Spinal cord (tissue), 9 donors: ENCODE measurements at regions not wholly inside any gene's neighbourhood (a gene's known extent, or its start where the extent isn't known, plus 50 kb on each side); places are given as distances from the start of the nearest gene placed in this dataset.

Experiments used
- DNase-seq, 6 donors: peaks; one replicate each; pipeline versions ENCODE4 v3.0.0 to v3.0.0-alpha.2; 2013 to 2015; ENCODE audit warnings: low spot score in 6 of 6, low read depth in 4 of 6
- H3K27ac ChIP-seq: one replicate; pipeline ENCODE4 v1.5.1; 2013; ENCODE audit warnings: low read depth, low read length, control low read depth
- H3K27me3 ChIP-seq: one replicate; pipeline ENCODE4 v1.6.1; 2013; ENCODE audit warnings: low read length; ENCODE audit not compliant: control insufficient read depth, insufficient read depth
- H3K36me3 ChIP-seq: one replicate; pipeline ENCODE4 v1.6.1; 2013; ENCODE audit warnings: low read length; ENCODE audit not compliant: control insufficient read depth, insufficient read depth
- H3K4me1 ChIP-seq: one replicate; pipeline ENCODE4 v1.6.1; 2013; ENCODE audit warnings: low read length; ENCODE audit not compliant: control insufficient read depth, insufficient read depth
- H3K4me3 ChIP-seq: one replicate; pipeline ENCODE4 v1.5.1; 2013; ENCODE audit warnings: low read depth, low read length, control low read depth
- H3K9me3 ChIP-seq: one replicate; pipeline ENCODE4 v1.6.1; 2013; ENCODE audit warnings: low read length; ENCODE audit not compliant: control insufficient read depth, insufficient read depth
- WGBS: methylation state at CpG from one replicate; pipeline ENCODE4 v1.1.5; 2013; ENCODE audit warnings: missing lambda C conversion rate; ENCODE audit not compliant: insufficient coverage; 5-methylcytosine and 5-hydroxymethylcytosine counted together
- donor health status: healthy.

- no peak for DNase-seq
- Histone ChIP-seq H3K9me3 (no peaks in the 10 kb centered on the region), H3K4me3 (no peak overlapping the region), H3K27me3 (no peaks in the 10 kb centered on the region), H3K4me1 (peaks cover 3% of the 10 kb centered on the region), H3K36me3 (no peaks in the 10 kb centered on the region), H3K27ac (no peak overlapping the region)
- 82% methylated on average over 9 of the region's 12 CpGs for WGBS
These were observed 111.8 kb downstream of the SNX19 start for GRCh38 chr11:130804306-130805076.

- DNase-seq: peak in 1 of 6 donors; percentile 63
- H3K27ac ChIP-seq: no peak overlapping the region
- no peaks in the 10 kb centered on the region for H3K36me3 ChIP-seq
- H3K4me1 ChIP-seq: peaks cover 3% of the 10 kb centered on the region
- no peaks in the 10 kb centered on the region for H3K27me3 ChIP-seq
- H3K9me3 ChIP-seq: no peaks in the 10 kb centered on the region
- 69% methylated on average over 2 of the region's 3 CpGs for WGBS
- H3K4me3 ChIP-seq: no peak overlapping the region
These were observed 109.5 kb downstream of the SNX19 start for GRCh38 chr11:130806746-130807145.

- Histone ChIP-seq H3K27me3 (no peaks in the 10 kb centered on the region), H3K9me3 (no peaks in the 10 kb centered on the region), H3K4me1 (peaks cover 3% of the 10 kb centered on the region), H3K27ac (no peak overlapping the region), H3K4me3 (no peak overlapping the region), H3K36me3 (no peaks in the 10 kb centered on the region)
- no peak for DNase-seq
- 83% methylated on average over 1 of the region's 1 CpG for WGBS
These were observed 107.7 kb downstream of the SNX19 start for GRCh38 chr11:130808541-130808940.

GRCh38 chr11:130813196-130813595 is 103.1 kb downstream of the SNX19 start:
- Histone ChIP-seq H3K27ac (no peak overlapping the region), H3K36me3 (no peaks in the 10 kb centered on the region), H3K4me3 (no peak overlapping the region), H3K4me1 (peaks cover 5% of the 10 kb centered on the region), H3K27me3 (no peaks in the 10 kb centered on the region), H3K9me3 (no peaks in the 10 kb centered on the region)
- no peak for DNase-seq
- whole genome bisulfite sequencing: 96% methylated on average over 3 of the region's 8 CpGs

- 79% methylated on average over 3 of the region's 3 CpGs for WGBS
- H3K36me3 ChIP-seq: no peaks in the 10 kb centered on the region
- no peak for DNase-seq
These were observed 102.6 kb downstream of the SNX19 start for GRCh38 chr11:130813638-130814037.

GRCh38 chr11:130814440-130815096 is 101.7 kb downstream of the SNX19 start:
- Histone ChIP-seq H3K4me3 (no peak overlapping the region), H3K27me3 (no peaks in the 10 kb centered on the region), H3K4me1 (peaks cover 5% of the 10 kb centered on the region), H3K36me3 (no peaks in the 10 kb centered on the region), H3K27ac (no peak overlapping the region), H3K9me3 (no peaks in the 10 kb centered on the region)
- WGBS: 82% methylated on average over 3 of the region's 4 CpGs
- DNase-seq: no peak

More at GRCh38 chr11:130813638-130814037, 102.6 kb downstream of the SNX19 start:
- H3K9me3 ChIP-seq: no peaks in the 10 kb centered on the region
- H3K4me1 ChIP-seq: peaks cover 5% of the 10 kb centered on the region
- no peak overlapping the region for H3K4me3 ChIP-seq
- no peaks in the 10 kb centered on the region for H3K27me3 ChIP-seq
- H3K27ac ChIP-seq: no peak overlapping the region

GRCh38 chr11:130815097-130815802 is 101.0 kb downstream of the SNX19 start:
- DNase-seq: no peak
- WGBS: 91% methylated on average over 5 of the region's 9 CpGs

GRCh38 chr11:130815956-130816355 is 100.3 kb downstream of the SNX19 start:
- no peak overlapping the region for H3K4me3 ChIP-seq
- H3K36me3 ChIP-seq: no peaks in the 10 kb centered on the region
- no peaks in the 10 kb centered on the region for H3K9me3 ChIP-seq
- peaks cover 5% of the 10 kb centered on the region for H3K4me1 ChIP-seq
- no peaks in the 10 kb centered on the region for H3K27me3 ChIP-seq
- WGBS: 91% methylated on average over 4 of the region's 7 CpGs
- no peak overlapping the region for H3K27ac ChIP-seq
- no peak for DNase-seq

More at GRCh38 chr11:130815097-130815802, 101.0 kb downstream of the SNX19 start:
- Histone ChIP-seq H3K36me3 (no peaks in the 10 kb centered on the region), H3K27me3 (no peaks in the 10 kb centered on the region), H3K9me3 (no peaks in the 10 kb centered on the region), H3K27ac (no peak overlapping the region), H3K4me3 (no peak overlapping the region), H3K4me1 (peaks cover 5% of the 10 kb centered on the region)

GRCh38 chr11:130816546-130817329 is 99.5 kb downstream of the SNX19 start:
- no peak for DNase-seq
- peaks cover 5% of the 10 kb centered on the region for H3K4me1 ChIP-seq
- H3K27ac ChIP-seq: peak overlapping the region; percentile 25
- no peak overlapping the region for H3K4me3 ChIP-seq
- H3K9me3 ChIP-seq: no peaks in the 10 kb centered on the region
- H3K36me3 ChIP-seq: no peaks in the 10 kb centered on the region
- no peaks in the 10 kb centered on the region for H3K27me3 ChIP-seq
- 74% methylated on average over 10 of the region's 15 CpGs for WGBS
